ENCODE measurements at regions not wholly inside any gene's neighbourhood (a gene's known extent, or its start where the extent isn't known, plus 50 kb on each side); places are given as distances from the start of the nearest gene placed in this dataset.
"Not testable (repeated sequence)": the region's sequence is repeated elsewhere in the genome, so short reads cannot be mapped to it uniquely, and the experiment has no call there.

DNA sequence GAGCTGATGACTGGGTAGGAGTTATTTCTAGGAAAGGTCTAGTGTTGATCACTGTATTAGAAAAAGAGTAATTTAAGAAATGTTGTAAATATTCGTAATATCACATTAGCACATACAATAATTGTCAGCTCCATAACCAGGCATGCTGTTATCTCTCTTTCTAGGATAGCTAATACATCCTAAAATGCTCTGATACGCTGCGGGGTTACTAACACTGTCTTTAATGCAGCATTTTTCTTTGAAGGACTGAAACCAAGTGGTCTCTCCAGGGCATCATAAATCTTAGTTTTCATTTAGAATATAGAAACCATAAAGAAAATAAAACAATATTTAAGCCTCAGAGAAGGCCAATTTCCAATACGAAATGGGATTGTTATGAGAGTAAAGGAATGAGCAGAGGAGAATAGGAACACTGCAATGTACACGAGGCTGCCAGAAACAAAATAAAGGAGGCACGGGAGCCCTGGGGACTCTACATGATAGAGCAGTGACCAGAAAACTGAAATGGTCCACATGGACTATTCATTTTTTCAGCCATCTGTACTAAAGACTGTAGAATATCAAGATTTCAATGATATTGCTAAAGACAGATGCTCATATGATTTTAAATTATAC lies 1606.7 kb upstream of the AGA start:
- no peak for DNase-seq

DNA sequence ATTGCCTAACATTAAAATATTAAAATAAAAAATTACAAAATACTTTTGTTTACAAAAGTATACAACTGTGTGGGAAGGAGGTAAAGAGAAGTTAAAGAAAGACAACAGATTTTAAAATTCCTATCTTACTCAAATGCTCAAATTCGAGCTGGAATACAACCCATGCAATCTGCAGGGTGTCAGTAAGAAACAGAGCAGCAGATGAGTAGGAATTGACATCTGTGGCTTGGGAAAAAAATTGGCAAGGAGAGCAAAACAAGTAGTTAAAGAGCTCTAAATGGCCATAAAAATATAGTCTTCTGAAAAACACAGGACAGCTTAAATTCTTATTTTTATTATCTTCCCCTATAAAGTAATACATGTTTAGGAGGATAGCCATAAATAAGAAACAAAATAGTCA lies 1609.0 kb upstream of the AGA start:
- DNase-seq: no peak

DNA sequence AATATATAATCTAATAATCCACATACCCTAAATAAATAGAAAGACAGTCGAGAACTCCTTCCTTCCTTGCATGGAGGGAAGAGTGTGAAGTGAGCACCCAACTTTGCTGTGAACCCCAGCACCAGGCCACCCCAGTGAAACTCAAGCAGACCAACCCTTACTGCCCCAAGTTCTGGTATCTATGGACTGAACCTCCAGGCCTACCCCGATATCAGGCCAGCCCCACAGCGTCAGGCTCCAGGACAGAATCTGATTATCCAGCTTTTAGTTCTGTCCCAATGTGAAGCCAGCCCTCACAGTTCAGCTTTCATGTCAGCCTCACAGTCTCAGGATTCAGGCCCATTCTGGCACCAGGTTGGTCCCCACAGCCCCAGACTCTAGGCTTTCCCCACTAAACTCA lies 1617.2 kb upstream of the AGA start:
- DNase-seq: no peak

DNA sequence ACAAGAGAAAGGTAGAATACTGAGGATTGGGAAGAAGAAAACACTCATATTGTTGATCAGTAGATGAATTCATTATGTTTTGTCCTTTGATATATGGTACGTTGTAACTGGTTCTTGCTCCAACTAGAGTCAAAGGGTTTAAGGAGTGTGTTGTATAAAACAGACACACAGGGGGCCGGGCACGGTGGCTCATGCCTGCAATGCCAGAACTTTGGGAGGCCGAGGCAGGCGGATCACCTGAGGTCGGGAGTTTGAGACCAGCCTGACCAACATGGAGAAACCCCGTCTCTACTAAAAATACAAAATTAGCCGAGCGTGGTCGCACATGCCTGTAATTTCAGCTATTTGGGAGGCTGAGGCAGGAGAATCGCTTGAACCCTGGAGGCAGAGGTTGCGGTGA lies 1624.0 kb upstream of the AGA start:
- DNase-seq: not testable (repeated sequence)

DNA sequence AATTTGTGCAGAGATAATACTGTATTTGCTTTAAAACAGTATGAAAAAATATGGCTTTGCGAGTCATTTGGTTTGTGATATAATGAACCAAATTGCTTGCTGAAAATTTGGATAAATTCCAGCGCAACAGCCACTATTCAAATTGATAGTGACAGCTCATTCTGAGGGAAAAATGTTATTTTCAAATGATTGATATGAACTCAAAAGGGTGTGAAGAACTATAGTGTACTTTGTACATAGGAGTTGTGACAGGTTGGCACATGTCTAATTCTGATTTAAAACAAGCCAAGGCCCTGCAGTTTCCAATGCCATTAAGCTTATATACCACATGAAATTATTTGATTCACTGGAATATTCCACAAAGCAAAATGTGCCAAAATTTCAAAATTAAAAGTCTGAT lies 1628.9 kb upstream of the AGA start:
- DNase-seq: no peak

DNA sequence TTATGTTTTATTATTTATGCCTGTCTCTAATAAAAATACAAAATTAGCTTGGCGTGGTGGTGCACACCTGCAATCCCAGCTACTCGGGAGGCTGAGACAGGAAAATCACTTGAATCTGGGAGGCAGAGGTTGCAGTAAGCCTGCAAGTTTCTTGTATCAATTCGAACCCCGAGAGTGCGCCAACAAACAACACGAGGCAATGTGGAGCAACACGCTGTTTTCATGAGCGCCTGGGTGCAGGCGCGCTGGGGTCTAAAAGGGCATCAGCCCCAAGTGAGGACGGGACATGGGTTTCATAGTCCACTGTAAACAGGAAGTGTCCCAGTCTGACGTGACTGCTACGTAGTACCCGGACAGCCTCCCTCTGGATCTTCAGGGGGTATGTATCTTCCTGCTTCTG lies 1634.6 kb upstream of the AGA start:
- no peak for DNase-seq

DNA sequence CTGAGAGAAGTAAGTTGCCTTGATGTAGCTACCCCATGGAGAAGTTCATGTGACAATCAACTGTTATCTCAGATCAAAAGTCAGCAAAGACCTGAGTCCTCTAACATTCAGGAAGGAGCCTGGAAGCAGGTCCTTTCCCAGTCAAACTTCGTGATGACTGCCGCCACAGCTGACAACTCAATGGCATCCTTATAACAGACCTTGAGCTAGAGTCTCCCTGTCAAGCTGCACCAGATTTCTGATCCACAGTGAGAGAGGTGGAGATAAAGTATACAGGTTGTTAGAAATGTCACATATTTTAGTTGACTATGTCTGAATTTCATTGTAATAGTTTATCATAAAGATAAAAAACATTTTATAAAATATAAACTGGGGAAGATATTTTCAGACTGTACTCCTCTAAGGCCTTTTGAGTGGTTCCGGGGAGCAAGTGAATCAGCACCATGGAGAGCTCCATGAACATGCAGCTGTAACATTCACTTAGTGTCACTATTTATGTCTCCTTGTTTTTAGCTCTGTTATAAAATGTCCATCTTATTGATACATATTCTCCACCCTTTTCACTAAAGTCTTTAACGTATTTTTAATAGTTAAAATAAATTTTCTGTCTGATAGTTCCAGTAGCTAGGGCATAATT lies 1653.5 kb upstream of the AGA start:
- DNase-seq: no peak

DNA sequence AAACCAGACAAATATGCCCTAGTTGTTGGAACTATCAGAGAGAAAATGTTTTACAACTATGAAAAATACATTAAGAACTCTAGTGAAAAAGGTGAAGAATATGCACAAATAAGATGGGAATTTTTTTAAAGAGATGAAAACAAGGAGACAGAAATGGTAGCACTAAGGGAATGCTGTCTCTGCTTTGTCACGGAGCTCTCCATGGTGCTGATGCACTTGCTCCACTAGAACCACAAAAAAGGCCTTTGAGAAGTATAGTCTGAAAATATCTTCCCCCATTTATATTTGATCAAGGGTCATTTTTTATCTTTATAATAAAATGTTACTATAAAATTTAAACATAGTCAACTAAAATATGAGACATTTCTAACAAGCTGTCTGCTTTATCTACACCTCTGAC lies 1655.5 kb upstream of the AGA start:
- DNase-seq: no peak

DNA sequence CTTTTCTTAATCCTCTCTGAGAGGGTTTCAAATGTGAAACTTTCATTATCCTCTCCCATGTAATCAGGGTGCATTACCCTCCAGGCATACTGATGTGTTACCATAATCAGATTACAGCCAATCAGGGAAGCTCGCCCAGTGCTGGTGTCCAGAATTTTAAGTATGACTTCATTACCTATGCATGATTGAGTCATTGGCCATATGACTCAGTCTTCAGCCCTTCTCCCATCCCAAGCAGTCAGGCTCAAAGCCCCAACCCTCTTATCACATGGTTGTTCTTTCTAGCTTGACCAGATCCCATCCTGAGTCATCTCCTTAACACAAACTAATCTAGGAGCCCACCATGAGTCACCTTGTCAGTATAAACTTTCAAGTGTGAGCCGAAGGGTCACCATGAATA lies 1668.1 kb upstream of the AGA start:
- no peak for DNase-seq

DNA sequence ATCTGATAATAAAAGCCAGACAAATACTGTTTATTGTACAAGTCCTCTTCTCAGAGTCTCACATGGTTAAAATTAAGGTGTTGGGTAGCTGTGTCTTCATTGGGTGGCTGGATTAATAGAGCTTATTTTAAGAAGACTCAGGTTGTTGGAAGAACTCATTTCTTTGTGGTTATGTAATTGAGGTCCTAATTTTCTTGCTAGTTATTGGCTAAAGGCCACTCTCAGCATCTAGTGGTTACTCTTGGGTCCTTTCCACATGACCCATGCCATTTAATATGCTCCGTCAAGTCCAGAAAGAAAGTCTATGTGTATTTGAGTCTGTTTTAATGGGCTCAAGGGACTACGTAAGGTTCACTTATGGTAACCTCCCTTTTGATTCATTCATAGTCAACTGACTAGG lies 1668.6 kb upstream of the AGA start:
- DNase-seq: no peak

DNA sequence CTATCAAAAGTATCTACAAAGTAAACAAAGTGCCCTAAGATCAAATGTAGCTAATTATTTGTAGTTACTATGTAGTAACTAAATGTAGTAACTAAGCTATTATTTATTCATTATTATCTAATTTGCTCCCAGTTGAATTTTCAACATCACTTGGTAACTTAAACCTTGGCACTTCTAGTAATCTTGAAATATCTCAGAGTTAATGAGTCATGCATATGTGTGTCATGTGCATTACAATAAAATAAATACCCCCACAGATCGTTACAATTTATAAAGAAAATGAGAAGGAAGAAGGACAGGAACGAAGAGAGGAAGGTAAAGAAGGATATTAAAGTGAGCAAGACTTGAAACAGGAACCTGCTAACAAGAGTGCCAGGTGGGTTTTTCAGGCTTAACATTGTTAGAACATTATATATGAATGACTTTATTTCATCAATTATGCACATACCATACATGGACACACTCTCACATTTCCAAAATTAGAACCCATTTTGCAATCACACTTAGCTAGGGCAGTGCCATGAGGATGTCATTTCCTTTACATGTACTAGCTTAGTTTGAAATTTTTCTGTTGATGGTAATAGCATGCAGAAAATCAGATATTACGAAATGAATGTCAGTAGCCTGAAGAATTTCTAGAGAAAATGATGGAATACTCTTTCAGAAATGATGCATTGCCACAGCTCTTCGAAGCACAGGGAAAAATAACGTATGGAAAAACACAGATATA lies 1670.4 kb upstream of the AGA start:
- no peak for DNase-seq

DNA sequence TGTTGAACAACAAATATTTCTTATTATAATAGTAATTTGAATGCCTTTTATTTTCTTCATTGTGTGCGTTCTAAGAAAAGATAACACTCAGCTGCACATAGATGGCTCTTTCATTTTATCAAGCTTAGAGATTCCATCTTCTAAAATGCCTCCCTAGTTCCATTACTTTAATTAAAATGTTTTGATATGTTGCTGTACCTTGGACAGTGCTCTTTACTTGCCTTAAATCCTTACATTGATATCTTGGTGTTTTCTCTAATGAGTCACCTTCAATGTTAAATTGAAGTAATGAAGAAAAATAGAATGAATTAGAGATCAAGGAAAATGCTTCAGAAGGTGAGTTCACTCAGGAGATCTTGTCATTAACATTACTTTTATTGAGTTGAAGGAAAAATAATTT lies 1672.4 kb upstream of the AGA start:
- DNase-seq: no peak

DNA sequence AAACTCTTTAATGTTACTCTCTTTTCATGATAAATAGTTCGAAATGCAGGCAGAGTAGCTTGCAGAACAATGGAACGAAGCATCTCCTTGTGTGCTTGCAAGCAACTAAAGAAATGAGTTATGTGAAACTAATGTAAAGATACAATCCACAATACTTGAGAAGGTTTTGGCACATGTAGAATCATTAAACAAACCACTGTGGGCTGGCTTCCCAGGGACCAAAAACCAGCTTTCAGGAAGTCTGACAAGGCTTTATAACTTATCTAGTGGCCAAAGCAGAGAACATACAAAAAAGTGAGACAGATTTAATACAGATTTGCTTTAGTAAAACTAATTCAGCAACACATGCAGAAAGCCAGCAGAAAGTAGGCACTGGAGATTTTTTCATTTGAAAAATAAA lies 1673.8 kb upstream of the AGA start:
- no peak for DNase-seq

DNA sequence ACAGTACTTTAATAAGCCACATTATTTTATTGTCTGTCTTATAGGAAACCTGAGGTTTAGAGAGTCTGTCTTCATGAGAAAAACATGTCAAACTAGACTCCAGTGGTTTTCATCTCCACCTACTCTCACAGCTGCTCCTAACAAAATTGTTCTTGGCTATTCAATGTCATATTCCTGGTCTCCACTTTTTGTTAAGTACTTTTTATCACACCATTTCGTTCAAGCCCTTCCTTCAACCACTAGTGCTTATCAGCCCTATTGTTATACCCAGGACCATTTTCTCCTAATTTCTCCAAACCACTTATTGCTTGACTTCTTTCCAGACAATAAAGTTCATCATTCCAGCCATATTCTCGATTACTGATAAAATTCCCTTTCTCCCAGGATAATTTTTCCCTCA lies 1674.3 kb upstream of the AGA start:
- no peak for DNase-seq

DNA sequence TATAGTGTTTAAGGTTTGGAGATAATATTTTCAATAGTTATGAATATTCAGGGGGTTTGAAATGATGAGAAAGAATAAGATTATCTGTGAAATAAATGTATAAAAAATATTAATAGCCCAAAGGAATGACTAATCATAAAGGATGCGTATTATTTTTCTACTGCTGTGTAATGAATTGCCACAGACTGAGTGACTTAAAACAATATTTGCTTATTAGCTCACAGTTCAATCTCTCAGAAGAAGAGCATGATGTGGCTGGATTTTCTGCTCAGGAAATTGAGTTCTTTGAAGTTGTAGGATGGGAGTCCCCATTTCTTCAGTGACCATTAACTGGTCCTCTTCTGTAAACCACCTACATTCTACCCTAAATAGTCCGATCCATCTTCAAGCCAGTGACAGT lies 1680.8 kb upstream of the AGA start:
- DNase-seq: no peak

DNA sequence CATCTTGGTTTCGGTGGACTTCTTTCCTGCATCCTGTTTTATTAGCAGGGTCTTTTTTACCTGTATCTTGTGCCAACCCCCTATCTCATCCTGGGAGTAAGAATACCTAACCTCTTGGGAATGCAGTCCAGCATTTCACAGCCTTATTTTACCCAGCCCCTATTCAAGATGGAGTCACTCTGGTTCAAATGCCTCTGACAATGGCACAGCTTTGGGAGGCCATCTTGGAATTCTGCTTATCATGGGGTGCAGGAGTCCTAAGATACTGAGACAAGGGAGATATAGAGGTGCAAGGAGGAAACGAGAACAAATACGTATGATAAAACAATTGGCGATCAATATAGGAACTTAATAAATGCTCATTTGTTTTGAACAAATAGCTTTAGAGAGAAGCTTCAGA lies 1682.2 kb upstream of the AGA start:
- DNase-seq: no peak

DNA sequence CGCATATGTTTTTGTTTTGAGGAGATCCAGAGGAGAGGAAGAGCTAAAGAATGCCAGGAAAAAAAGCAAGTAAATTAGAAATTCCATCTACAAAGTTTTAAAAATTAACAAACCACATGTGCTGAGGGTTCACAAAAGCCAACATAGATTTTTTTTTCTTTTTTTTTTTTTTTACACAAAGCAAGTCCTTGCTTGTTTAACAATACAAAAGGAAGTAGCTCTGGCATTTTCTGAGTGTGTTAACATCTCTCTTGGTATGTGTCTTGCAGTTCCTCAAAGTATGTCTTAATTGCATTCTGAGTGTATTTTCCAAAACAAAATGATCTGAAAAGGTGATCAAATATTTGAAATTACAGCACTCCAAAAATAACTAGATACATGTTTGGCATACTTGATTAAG lies 1682.7 kb upstream of the AGA start:
- DNase-seq: no peak

DNA sequence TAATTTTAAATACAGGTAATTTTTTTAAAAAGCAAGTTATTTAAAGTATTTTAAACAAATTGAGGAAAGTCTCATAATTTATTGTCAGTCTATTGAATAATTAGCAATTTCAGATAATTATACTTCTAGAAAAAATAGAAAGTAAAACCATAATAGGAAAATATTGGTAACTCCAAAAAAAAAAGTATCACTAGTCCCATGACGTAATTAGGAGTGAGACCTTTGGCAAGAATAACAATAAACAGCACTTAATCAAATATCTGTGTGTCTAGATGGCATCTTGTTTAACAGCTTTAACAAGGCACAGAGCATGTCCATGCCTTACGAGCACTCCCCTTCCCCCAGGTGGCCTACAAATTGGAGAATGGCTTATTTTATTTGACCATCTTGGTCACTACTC lies 1683.6 kb upstream of the AGA start:
- DNase-seq: no peak

DNA sequence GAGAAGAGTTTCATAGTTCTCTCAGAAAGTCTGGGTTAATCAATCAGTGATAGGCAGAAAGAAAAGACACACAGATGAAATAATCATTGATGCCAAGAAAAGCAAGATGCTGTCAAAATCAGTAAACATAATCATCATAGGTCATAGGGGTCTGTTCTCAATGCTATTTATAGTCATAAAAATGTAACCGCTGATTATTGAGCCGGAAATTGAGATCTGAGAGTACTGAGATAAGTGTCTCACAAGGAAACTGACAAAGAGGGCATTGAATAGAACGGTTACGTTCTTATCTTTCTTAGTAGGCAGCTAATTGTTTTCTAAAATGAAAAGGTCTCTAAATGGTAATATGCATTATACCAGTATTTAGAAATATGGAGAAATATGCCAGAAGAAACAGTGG lies 1686.1 kb upstream of the AGA start:
- no peak for DNase-seq

DNA sequence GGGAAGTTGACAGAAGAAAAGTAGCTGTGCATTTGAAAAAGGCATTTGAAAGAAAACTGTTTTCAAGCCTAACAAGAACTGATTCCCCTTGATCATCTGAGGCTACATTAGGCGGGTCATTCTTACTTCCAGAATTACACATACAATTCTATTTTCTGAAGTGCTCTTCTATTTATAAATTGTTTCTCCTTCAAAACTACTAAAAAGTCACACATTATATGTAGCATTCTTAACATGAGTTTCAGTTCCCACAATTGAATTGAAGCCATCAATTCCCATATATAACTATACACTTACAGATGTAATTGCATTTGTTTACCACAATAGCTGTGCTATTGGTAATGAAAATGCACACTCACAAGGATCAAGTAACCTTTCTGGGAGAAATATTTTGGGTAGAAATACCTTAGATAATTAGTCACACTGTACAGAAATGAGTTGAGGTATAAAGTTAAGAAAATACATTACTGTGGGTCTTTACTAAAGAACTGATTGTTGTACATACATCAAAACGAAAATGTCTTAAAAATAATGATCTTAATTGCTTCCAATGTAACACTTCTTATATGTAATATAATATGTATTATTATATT lies 1688.0 kb upstream of the AGA start:
- no peak for DNase-seq

DNA sequence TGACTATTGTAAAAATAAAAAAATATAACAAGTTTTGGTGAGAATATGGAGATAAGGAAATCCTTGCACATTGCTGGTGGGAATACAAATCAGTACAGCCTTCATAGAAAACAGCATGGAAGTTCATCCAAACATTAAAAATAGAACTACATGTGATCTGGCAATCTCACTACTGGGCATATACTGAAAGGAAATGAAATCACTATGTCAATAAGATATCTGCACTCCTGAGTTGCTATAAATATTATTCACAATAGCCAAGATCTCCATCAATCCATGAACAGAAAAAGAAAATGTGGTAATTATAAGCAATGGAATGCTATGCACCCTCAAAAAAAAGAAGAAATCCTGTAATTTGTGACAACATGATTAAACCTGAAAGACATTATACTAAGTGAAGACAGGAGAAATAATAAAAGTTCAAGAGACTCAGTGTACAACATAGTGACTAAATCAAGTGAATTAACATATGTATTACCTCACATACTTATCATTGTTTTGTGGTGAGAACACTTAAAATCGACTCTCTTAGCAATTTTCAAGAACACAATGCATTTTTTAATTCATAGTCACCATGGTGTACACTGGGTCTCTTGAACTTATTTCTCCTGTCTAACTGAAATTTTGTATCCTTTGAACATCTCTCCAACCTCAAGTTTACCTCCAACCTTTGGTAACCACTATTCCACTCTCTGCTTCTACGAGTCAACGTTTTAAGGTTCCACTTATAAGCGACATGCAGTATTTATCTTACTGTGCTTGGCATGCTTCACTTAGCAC lies 1703.7 kb upstream of the AGA start:
- DNase-seq: no peak

DNA sequence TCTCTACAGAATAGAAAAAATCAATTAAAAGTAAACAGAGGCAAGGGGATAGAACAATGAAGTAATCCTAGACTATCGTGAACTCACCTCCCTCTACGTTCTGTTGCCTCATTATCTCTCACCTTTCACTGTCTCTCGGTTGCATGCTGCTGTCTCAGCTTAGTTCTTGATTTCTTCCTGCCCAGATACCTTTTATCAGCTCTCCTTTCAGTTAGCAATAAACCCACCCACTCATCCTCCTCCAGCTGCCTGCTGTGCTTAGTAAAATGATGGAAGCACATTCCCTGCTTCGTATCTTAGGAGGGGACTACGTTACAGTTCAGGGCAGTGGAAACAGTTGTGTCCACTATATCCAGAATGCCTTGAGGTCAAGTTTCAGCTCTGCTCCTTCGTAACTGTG lies 1709.5 kb upstream of the AGA start:
- DNase-seq: no peak

DNA sequence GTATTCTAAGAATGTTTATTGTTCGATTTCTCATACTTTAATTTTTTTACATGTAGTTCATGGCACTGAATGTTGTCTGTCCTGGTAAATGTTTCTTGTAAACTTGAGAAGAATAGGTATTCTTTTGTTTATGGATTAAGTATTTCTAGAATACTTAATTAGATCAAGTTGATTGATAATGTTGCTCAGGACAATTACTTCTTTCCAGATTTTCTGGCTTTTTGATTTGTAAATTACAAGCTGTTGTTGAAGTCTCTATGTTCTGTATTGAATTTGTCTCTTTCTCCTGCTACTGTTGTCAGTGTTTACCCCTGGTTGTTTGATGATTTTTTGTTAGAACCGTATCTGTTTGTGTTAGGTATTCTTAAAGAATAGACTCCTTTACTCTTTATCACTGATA lies 1720.9 kb upstream of the AGA start:
- no peak for DNase-seq
